ENCODE measurements at regions not wholly inside any gene's neighbourhood (a gene's known extent, or its start where the extent isn't known, plus 50 kb on each side); places are given as distances from the start of the nearest gene placed in this dataset.

DNA sequence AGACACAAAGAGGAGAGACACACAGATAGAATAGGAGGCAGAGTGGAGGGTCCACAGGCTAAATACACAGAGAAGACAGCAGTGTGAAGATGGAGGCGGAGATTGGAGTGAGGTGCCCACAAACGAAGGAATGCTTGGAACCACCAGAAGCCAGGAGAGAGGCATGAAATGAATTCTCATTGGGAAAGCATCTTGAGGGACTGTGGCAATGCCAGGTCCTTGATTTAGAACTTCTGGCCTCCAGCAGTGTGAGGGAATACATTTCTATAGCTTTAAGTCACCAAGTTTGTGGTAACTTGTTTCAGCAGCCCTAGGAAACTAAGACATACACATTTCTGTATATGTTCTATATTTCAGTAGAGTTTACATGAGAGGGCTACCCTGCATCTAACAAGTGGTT, 396.6 kb upstream of the ZNF608 start:
- DNase-seq (ENCODE audit: low read depth), result no peak
- TF ChIP-seq, protein P1, sequence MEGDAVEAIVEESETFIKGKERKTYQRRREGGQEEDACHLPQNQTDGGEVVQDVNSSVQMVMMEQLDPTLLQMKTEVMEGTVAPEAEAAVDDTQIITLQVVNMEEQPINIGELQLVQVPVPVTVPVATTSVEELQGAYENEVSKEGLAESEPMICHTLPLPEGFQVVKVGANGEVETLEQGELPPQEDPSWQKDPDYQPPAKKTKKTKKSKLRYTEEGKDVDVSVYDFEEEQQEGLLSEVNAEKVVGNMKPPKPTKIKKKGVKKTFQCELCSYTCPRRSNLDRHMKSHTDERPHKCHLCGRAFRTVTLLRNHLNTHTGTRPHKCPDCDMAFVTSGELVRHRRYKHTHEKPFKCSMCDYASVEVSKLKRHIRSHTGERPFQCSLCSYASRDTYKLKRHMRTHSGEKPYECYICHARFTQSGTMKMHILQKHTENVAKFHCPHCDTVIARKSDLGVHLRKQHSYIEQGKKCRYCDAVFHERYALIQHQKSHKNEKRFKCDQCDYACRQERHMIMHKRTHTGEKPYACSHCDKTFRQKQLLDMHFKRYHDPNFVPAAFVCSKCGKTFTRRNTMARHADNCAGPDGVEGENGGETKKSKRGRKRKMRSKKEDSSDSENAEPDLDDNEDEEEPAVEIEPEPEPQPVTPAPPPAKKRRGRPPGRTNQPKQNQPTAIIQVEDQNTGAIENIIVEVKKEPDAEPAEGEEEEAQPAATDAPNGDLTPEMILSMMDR (IDR thresholded peaks at IDR 0.05; ENCODE audit: low read length, missing control alignments), result no peak

DNA sequence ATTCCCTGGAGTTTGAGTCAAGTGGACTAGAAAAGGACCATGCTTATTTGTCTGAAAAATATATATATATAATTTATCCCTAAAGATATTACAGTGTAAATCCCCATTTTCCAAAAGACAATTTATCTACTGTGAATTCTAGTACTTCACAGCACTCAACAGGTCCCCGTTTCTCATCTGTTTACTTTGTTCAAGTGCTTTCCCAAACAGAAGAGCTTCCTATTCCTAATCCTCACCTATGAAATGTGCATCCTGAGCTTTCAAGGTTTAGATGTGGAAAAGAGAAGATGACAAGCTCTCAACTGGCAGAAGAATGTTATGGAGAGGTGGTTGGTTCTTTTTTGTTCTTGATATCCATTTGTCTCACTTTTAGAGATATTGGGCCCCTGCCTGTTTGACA, 401.6 kb upstream of the ZNF608 start:
- DNase-seq (ENCODE audit: low read depth), result no peak
- TF ChIP-seq, protein P1 (IDR thresholded peaks at IDR 0.05; ENCODE audit: low read length, missing control alignments), result no peak
- H3K4me3 ChIP-seq (replicated peaks; ENCODE audit: low read depth, low read length), result no peak overlapping the region

More for the DNA sequence above, 396.6 kb upstream of the ZNF608 start:
- H3K4me3 ChIP-seq (replicated peaks; ENCODE audit: low read depth, low read length), result no peak overlapping the region

DNA sequence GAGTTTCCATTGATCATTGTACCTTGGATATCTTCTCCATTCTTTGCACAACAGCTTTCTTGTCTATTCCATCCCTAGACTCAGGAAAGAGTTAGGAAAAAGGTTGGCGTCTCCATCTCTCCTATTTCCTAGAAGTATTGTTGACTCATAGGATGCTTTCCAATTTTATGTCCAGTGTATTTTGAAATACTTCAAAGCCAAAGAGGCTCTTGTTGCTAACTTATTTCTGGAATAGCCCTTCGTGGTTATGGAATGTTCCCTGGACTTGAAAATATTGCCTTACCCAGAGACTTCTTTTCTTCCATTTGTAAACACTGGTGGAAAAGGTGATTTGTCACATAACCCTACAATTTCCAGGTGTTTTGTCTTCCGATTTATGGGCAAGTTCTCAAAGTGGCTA, 402.3 kb upstream of the ZNF608 start:
- DNase-seq (ENCODE audit: low read depth), result peak; percentile 70
- TF ChIP-seq, protein P1 (IDR thresholded peaks at IDR 0.05; ENCODE audit: low read length, missing control alignments), result no peak
- H3K4me3 ChIP-seq (replicated peaks; ENCODE audit: low read depth, low read length), result no peak overlapping the region

DNA sequence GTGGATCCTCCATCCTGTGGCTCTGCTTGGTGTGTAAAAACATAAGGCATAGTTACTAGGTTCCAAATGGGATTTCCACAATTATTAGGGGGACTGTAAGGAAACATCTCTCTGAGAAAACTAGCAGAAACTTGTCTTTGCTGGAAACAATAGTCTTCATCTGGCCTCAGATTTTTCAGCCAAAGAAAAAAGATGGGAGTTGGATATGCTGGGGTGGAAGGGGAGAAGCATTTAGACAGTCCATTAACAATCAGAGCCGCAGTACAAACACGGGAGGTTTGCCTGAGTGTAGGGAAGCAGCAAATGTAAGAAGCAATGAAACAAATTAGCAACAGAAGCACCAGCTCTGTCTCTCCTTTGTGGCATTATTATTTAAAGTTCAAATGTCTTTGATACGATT, 402.7 kb upstream of the ZNF608 start:
- no peak for DNase-seq (ENCODE audit: low read depth)
- H3K4me3 ChIP-seq (replicated peaks; ENCODE audit: low read depth, low read length), result no peak overlapping the region
- TF ChIP-seq, protein P1 (IDR thresholded peaks at IDR 0.05; ENCODE audit: low read length, missing control alignments), result no peak

DNA sequence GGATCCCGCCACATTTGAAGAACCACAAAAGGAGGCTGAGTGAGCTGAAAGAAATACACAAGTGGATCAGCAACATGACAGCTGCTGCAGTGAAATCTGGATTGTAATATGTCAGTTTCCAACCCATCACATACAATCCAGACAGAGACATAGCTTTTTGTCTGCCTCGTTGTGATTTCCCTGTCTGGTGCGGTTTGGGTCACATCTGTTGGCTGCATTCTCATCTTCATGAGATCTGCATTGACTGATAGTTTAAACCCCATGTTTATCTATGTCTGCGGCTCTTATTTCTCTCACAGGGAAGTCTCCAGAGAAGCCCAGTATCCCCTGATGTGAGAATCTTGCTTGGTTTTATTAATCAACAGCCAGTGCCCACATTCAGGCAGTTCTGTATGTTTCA, 403.1 kb upstream of the ZNF608 start:
- TF ChIP-seq, protein P1 (IDR thresholded peaks at IDR 0.05; ENCODE audit: low read length, missing control alignments), result no peak
- H3K4me3 ChIP-seq (replicated peaks; ENCODE audit: low read depth, low read length), result no peak overlapping the region
- DNase-seq (ENCODE audit: low read depth), result no peak

DNA sequence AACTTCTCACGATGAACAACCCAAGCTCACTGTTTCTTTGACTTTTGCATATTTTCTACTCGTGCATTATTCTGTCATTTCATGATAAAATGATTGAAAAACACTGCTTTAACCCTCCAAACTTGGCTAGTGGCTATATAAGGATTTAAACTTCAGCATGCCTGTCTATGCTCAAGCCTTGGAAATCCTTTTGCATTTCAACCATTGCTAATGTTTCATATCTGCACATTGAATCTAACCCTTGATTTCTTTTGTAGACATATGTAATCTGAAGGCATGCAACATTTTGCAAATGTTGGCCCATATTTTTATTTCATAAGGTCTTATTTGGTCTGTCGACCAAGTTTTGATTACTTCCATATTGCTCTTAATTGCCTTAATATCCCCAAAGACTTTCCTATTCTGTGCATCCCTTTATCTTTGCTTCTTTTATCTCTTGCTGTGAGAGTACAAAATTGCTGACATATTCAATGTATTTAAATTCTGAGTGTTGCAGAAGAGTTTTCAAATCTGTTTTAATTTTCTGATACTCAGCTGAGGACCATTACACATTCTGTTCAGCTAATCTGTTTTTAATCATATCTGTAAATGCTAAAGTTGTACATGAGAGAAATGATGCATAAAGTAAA, 403.7 kb upstream of the ZNF608 start:
- TF ChIP-seq, protein P1 (IDR thresholded peaks at IDR 0.05; ENCODE audit: low read length, missing control alignments), result no peak

More for the DNA sequence above, 403.7 kb upstream of the ZNF608 start:
- no peak for DNase-seq (ENCODE audit: low read depth)
- no peak overlapping the region for H3K4me3 ChIP-seq (replicated peaks; ENCODE audit: low read depth, low read length)
